HL-60 (cell line): ENCODE measurements at regions not wholly inside any gene's neighbourhood (a gene's known extent, or its start where the extent isn't known, plus 50 kb on each side); places are given as distances from the start of the nearest gene placed in this dataset.

ENCODE experiments used
- DNase-seq, 2 experiments: peaks; one replicate each; pipeline ENCODE4 v3.0.0-alpha.2; 2010 to 2020; ENCODE audit warnings: low read depth in 1 of 2, low spot score in 1 of 2
- H3K27ac ChIP-seq: fragments of 250-450 bp; sonication (Bioruptor Pico); replicated peaks from 2 replicates; pipeline ENCODE4 v1.5.1; 2020; ENCODE audit warnings: mild to moderate bottlenecking, moderate library complexity
- H3K27me3 ChIP-seq: fragments of 250-450 bp; sonication (Bioruptor Pico); 2 replicates; pipeline ENCODE4 v1.5.1; 2021; ENCODE audit warnings: mild to moderate bottlenecking, moderate library complexity; ENCODE audit not compliant: insufficient read depth, poor library complexity, severe bottlenecking
- H3K4me3 ChIP-seq: replicated peaks from 2 replicates; pipeline ENCODE4 v1.5.1; 2011; ENCODE audit warnings: mild to moderate bottlenecking, control low read depth, low read length; ENCODE audit not compliant: insufficient read depth
- CTCF ChIP-seq: IDR thresholded peaks from one replicate; pipeline ENCODE4 v1.5.1; 2011; ENCODE audit warnings: low read length, control low read depth, inconsistent platforms; ENCODE audit not compliant: insufficient read depth
- GABPA ChIP-seq: IDR thresholded peaks from 2 replicates; pipeline ENCODE4 v1.6.1; 2012; ENCODE audit warnings: low read depth
- POLR2AphosphoS5 ChIP-seq: IDR thresholded peaks from 2 replicates; pipeline ENCODE4 v1.6.1; 2012; ENCODE audit warnings: low read depth
- REST ChIP-seq: IDR thresholded peaks from 2 replicates; pipeline ENCODE4 v1.6.1; 2012; ENCODE audit warnings: low read depth; ENCODE audit not compliant: insufficient replicate concordance
- SPI1 ChIP-seq: IDR thresholded peaks from 2 replicates; pipeline ENCODE4 v1.6.1; 2012; ENCODE audit warnings: low read depth, mild to moderate bottlenecking, borderline replicate concordance

DNA sequence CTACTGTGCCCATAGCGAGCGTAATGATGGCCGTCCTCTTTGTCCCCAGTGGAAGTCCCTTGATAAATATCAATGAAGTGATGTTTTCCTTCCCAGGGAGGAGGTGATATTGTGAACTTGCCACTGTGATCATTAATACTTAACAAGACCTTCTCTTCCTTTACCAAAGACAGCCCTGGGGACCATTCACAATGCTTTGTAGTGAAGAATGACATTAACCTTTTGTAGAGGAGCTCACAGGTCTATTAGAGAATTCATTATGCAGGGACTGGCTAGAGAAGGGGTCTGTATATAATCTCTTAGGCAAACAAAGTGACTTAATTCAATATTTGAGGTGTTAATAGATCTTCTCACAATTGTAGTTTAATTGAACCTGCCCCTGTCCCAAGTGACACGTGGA lies 452.9 kb upstream of the DMAC1 start:
- Histone ChIP-seq H3K4me3 (no peak overlapping the region), H3K27me3 (no peaks in the 10 kb centered on the region), H3K27ac (no peak overlapping the region)
- TF ChIP-seq POLR2AphosphoS5 (no peak), REST (no peak), CTCF (no peak), SPI1 (no peak), GABPA (no peak)
- DNase-seq, result no peak

GRCh38 chr9:8251566-8251965 lies 452.0 kb upstream of the DMAC1 start:
- DNase-seq, result no peak
- no peak overlapping the region for H3K4me3 ChIP-seq
- TF ChIP-seq SPI1 (no peak), CTCF (no peak), POLR2AphosphoS5 (no peak), GABPA (no peak), REST (no peak)
- H3K27me3 ChIP-seq, result no peaks in the 10 kb centered on the region
- H3K27ac ChIP-seq, result no peak overlapping the region

GRCh38 chr9:8244505-8245092 lies 445.0 kb upstream of the DMAC1 start:
- H3K27me3 ChIP-seq, result peaks cover 4% of the 10 kb centered on the region

More at GRCh38 chr9:8244505-8245092, 445.0 kb upstream of the DMAC1 start:
- no peak overlapping the region for H3K27ac ChIP-seq
- no peak overlapping the region for H3K4me3 ChIP-seq
- TF ChIP-seq REST (no peak), GABPA (no peak), CTCF (no peak), POLR2AphosphoS5 (no peak), SPI1 (no peak)
- no peak for DNase-seq
